OCI-LY7 (cell line): ENCODE measurements at regions not wholly inside any gene's neighbourhood (a gene's known extent, or its start where the extent isn't known, plus 50 kb on each side); places are given as distances from the start of the nearest gene placed in this dataset.

Experiments used
- BruUV-seq: library from RNA; stranded (reverse); fragments of 400-500 nt; replicated peaks from 2 replicates; lab custom pipeline; 2021; lab: Mats Ljungman, UMichigan
- CTCF ChIA-PET: fragments of 300-600 bp; sonication (Branson Sonifier 250); formaldehyde crosslinking; loops from one replicate; lab custom pipeline; 2022; ENCODE audit warnings: antibody characterized with exemption; ENCODE audit not compliant: unreplicated experiment; lab: Charles Lee
- POLR2A ChIA-PET: fragments of 300-600 bp; sonication (Branson Sonifier 250); formaldehyde crosslinking; loops from one replicate; lab custom pipeline; 2022; ENCODE audit warnings: antibody characterized with exemption; lab: Charles Lee
- DNase-seq: peaks from one replicate; pipeline ENCODE4 v3.0.0-alpha.2; 2015; ENCODE audit warnings: low spot score
- H2AFZ ChIP-seq: fragments of 200-600 bp; sonication (generic), shearing (Covaris generic); 2 replicates; pipeline ENCODE4 v1.6.1; 2014; ENCODE audit warnings: mild to moderate bottlenecking, antibody characterized with exemption, low read length, moderate library complexity
- H3K27ac ChIP-seq: fragments of 200-600 bp; sonication (generic); 2 replicates; pipeline ENCODE4 v1.5.1; 2014; ENCODE audit warnings: mixed run types, low read depth, mild to moderate bottlenecking, moderate library complexity, low read length, inconsistent platforms; ENCODE audit not compliant: poor library complexity, severe bottlenecking
- H3K36me3 ChIP-seq: fragments of 200-600 bp; sonication (generic); 2 replicates; pipeline ENCODE4 v1.6.1; 2014; ENCODE audit warnings: mild to moderate bottlenecking, antibody characterized with exemption, low read length, moderate library complexity, mixed read lengths; ENCODE audit not compliant: insufficient read depth
- H3K4me1 ChIP-seq: fragments of 200-600 bp; sonication (generic); 2 replicates; pipeline ENCODE4 v1.5.1; 2014; ENCODE audit warnings: mild to moderate bottlenecking, low read length; ENCODE audit not compliant: insufficient read depth, poor library complexity, severe bottlenecking
- H3K4me2 ChIP-seq: fragments of 200-600 bp; sonication (generic); 2 replicates; pipeline ENCODE4 v1.6.1; 2014; ENCODE audit warnings: mild to moderate bottlenecking, low read length
- H3K4me3 ChIP-seq: fragments of 200-600 bp; sonication (generic); 2 replicates; pipeline ENCODE4 v1.5.1; 2014; ENCODE audit warnings: mild to moderate bottlenecking, low read depth, low read length; ENCODE audit not compliant: poor library complexity, severe bottlenecking
- H3K79me2 ChIP-seq: fragments of 200-600 bp; sonication (generic); 2 replicates; pipeline ENCODE4 v1.6.1; 2016; ENCODE audit warnings: low read depth, mild to moderate bottlenecking, low read length, moderate library complexity, mixed read lengths; ENCODE audit not compliant: insufficient read depth
- H3K9me2 ChIP-seq: fragments of 200-600 bp; sonication (generic); 2 replicates; pipeline ENCODE4 v1.6.1; 2016; ENCODE audit warnings: mild to moderate bottlenecking, low read length, mixed read lengths; ENCODE audit not compliant: insufficient read depth
- H3K9me3 ChIP-seq: fragments of 200-600 bp; sonication (generic); 2 replicates; pipeline ENCODE4 v1.6.1; 2014; ENCODE audit warnings: mild to moderate bottlenecking, mixed run types, low read length, mixed read lengths
- H4K20me1 ChIP-seq: fragments of 200-600 bp; sonication (generic); 2 replicates; pipeline ENCODE4 v1.6.1; 2014; ENCODE audit warnings: mild to moderate bottlenecking, antibody characterized with exemption, low read length, moderate library complexity, mixed read lengths; ENCODE audit not compliant: insufficient read depth
- CTCF ChIP-seq: fragments of 200-600 bp; sonication (generic); conservative IDR thresholded peaks from 2 replicates; pipeline ENCODE4 v1.5.1; 2014; ENCODE audit warnings: mild to moderate bottlenecking, antibody characterized with exemption, low read length, moderate library complexity, mixed read lengths
- EZH2phosphoT487 ChIP-seq: fragments of 200-600 bp; sonication (generic); IDR thresholded peaks from 2 replicates; pipeline ENCODE4 v1.6.1; 2018; ENCODE audit warnings: low read depth, borderline replicate concordance, mild to moderate bottlenecking, mixed run types, antibody characterized with exemption, low read length, moderate library complexity, mixed read lengths
- intact Hi-C: fragments of 100-400 bp; cut with micrococcal nuclease; formaldehyde crosslinking; loops from one replicate; pipeline ENCODE4 v1.10.0; 2022; ENCODE audit not compliant: unreplicated experiment

- Histone ChIP-seq H3K4me3 (no peak overlapping the region), H3K27ac (no peak overlapping the region), H3K4me2 (no peak overlapping the region), H3K36me3 (no peaks in the 10 kb centered on the region), H3K4me1 (no peaks in the 10 kb centered on the region), H3K9me2 (no peaks in the 10 kb centered on the region), H2AFZ (no peak overlapping the region), H3K79me2 (no peaks in the 10 kb centered on the region), H4K20me1 (no peaks in the 10 kb centered on the region), H3K9me3 (no peaks in the 10 kb centered on the region)
- no peak for DNase-seq
- no TSS peak for BruUV-seq
- intact Hi-C loops, result no loop called here
- TF ChIP-seq EZH2phosphoT487 (no peak), CTCF (peak; percentile 60)
- CTCF ChIA-PET, result no interaction called here
- POLR2A ChIA-PET, result no interaction called here
These were observed 226.7 kb upstream of the NPY start for GRCh38 chr7:24057243-24057642.

GRCh38 chr7:24058953-24059352 lies 225.0 kb upstream of the NPY start:
- H4K20me1 ChIP-seq, result no peaks in the 10 kb centered on the region
- no peak overlapping the region for H3K4me2 ChIP-seq
- H3K9me3 ChIP-seq, result no peaks in the 10 kb centered on the region
- H3K79me2 ChIP-seq, result no peaks in the 10 kb centered on the region
- no peaks in the 10 kb centered on the region for H3K36me3 ChIP-seq
- intact Hi-C loops, result no loop called here
- BruUV-seq, result no TSS peak
- TF ChIP-seq EZH2phosphoT487 (no peak), CTCF (no peak)
- H3K9me2 ChIP-seq, result no peaks in the 10 kb centered on the region
- CTCF ChIA-PET, result no interaction called here
- POLR2A ChIA-PET, result no interaction called here
- H3K27ac ChIP-seq, result no peak overlapping the region
- H3K4me1 ChIP-seq, result no peaks in the 10 kb centered on the region
- no peak for DNase-seq
- H2AFZ ChIP-seq, result no peak overlapping the region
- no peak overlapping the region for H3K4me3 ChIP-seq

- no peak overlapping the region for H3K4me3 ChIP-seq
- H4K20me1 ChIP-seq, result no peaks in the 10 kb centered on the region
- H3K9me3 ChIP-seq, result no peaks in the 10 kb centered on the region
- H3K4me2 ChIP-seq, result no peak overlapping the region
- no peaks in the 10 kb centered on the region for H3K4me1 ChIP-seq
- TF ChIP-seq CTCF (no peak), EZH2phosphoT487 (no peak)
- no peak overlapping the region for H2AFZ ChIP-seq
- no peaks in the 10 kb centered on the region for H3K79me2 ChIP-seq
- no peaks in the 10 kb centered on the region for H3K36me3 ChIP-seq
- H3K9me2 ChIP-seq, result no peaks in the 10 kb centered on the region
- no peak for DNase-seq
- POLR2A ChIA-PET, result interaction anchor here (1.3 kb wide), 1 partner anchor 11 kb away, joined by 3 read pairs; no protein-coding TSS in a partner anchor
- intact Hi-C loops, result no loop called here
- no TSS peak for BruUV-seq
- CTCF ChIA-PET, result no interaction called here
- H3K27ac ChIP-seq, result no peak overlapping the region
These were observed 224.2 kb upstream of the NPY start for GRCh38 chr7:24059775-24060174.
